GM19025 (cell line): ENCODE measurements at regions not wholly inside any gene's neighbourhood (a gene's known extent, or its start where the extent isn't known, plus 50 kb on each side); places are given as distances from the start of the nearest gene placed in this dataset.

ENCODE experiments used
- ATAC-seq: cut with Tn5 transposase; IDR thresholded peaks from one replicate; pipeline ENCODE4 v1.9.1; 2021; ENCODE audit warnings: mild to moderate bottlenecking, low read depth, moderate library complexity; ENCODE audit not compliant: unreplicated experiment

DNA sequence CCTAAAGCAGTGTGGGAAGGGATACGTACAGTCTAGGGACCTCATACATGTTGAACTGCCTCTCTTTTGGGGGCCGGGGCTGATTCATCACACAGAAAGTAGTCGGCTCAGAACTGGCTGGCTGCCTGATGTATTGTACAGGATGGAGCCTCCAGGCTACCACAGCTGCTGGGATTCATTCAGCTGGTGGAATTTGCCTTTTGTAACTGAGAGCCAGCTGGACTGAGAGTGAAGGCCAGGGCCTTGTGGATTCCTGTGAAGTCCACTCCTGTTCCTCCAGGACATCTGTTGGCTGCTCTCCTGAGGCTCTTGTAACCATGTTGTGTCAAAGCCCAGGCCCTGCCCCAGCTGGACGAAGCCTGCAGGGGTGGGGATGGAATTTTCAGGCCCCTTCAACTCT is 116.3 kb upstream of the PRICKLE1 start:
- no peak for ATAC-seq

DNA sequence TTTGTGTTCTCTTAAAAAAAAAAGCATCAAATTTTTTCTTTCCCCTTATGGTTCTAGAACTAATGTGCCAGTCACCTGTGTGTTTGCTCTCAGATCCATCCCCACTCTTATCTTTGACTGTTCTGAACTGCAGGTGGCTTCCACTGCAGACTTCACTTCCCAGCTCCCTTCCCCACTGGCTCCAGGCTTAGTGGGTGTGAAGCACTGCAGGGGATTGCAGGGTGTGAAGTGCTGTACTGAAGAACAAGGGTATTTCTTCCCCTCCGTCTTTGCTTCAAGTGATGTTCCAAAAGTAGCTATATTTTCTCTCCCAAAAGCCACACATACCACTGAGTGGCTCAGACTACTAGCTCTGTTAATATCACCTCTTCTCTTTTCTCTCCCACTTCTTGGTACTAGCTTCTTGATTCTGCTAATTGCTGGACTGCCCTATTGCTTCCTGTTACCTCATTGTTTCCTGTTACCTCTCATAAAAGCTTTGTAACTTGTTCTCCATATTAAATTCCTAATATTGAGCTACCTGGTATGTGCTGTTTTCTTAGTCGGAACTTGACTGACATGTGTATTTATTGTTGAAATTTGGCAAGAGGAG is 115.4 kb upstream of the PRICKLE1 start:
- no peak for ATAC-seq

DNA sequence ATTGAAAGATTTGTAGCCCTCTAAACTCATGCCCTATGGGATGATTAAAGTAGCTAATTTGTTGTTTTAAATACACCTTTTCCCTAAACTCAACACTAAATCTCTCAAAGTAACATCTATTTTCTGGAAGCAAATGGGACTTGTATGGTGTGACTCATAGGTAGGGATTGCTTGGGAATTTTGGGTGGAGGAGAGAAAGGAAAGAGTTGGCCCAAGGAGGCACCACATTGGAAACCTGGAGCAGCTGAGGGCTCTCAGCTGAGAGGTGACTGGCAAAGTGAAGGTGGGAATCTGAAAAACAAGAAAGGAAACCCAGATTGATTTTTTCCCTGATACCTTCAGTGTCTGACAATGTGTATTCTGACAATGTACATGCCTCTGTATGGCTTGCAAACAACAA is 114.8 kb upstream of the PRICKLE1 start:
- no peak for ATAC-seq

DNA sequence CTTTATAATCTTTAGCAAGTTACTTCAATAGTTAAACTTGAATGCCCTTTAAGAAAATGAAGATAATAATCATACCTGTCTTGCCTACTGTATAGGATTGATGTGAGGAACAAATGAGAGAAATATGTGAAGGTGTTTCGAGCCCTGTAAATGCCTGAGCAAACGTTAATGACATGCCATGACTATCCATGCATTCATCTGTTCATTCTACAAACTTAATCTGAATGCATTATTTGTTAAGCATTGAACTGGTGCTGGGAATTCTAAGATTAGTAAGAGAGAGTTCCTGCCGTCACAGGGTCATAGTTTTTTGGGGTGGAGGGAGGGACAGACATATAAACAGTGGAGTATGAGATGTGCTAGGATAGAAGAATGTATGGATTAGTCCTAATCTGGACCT is 111.5 kb upstream of the PRICKLE1 start:
- no peak for ATAC-seq

DNA sequence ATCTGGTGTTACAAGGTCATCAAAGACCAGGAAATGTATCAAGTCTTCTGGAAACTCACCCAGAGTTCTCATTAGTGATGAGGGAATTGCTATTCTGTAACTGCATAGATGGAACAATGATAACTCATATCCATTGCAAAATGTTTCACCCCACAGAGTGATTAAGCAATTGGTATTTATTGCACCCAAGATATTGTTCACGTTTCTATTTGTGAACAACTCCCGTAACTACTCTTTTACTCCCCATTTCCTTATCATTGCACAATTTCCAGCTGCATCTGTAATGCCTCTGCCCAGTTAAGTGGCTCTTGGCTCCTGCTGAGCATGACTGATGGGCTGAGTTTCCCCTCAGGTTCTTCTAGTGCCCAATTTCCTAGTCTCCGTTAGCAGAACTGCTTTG is 108.7 kb upstream of the PRICKLE1 start:
- no peak for ATAC-seq

DNA sequence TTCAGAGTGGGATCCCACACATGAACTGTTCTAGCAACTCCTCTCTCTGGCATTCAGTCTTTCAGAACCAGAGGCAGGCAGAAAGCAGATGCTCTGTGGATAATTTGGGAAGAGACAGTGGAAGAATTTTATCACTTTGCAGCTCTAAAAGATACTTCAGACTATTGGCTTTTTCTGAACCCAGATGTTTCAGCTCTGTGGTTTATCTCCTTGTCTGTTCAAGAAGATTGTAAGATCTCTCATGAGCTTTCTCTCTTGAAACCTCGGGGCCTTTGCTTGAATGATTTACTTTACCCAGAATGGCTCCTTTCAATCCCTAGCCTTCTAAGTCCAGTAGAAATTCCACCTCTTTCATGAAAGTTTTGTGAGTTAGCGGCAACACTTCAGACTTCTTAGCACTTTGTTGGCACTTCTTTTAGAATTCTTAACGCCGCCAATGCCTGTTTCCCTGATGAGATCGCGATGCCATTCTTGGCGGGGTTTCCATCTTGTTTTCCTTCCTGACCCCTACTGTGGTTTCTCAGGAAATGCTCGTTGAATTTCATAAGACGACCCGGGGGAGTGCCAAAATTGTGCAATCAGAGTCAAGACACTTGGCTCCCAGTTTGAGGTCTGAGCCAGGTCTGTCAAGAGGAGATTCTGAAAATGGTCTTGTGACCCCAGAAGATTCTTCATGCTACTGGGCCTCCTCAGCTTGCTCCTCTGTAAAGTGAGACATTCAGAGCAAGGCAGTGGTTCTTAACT is 107.0 kb upstream of the PRICKLE1 start:
- no peak for ATAC-seq

DNA sequence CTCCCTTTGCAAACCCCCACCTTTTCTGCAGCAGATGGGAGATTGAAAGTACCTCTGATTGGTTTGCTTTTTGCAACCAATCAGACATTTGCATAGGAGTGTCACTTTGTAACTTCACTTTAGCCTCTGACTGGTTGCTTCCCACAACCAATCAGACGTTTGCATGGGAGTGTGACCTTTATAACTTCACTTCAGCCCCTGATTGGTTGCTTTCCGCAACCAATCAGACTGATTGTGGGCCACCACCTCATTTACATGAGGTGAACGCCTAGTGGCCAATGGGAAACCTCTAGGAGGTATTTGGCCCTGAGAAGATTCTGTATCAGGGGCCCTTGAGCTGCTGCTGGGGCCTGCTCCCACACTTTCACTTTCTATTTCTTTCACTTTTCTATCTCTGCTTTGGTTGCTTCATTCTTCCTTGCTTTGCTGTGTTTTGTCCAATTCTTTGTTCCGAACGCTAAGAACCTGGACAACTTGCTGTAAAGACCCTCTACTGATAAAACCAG is 106.0 kb upstream of the PRICKLE1 start:
- no peak for ATAC-seq

DNA sequence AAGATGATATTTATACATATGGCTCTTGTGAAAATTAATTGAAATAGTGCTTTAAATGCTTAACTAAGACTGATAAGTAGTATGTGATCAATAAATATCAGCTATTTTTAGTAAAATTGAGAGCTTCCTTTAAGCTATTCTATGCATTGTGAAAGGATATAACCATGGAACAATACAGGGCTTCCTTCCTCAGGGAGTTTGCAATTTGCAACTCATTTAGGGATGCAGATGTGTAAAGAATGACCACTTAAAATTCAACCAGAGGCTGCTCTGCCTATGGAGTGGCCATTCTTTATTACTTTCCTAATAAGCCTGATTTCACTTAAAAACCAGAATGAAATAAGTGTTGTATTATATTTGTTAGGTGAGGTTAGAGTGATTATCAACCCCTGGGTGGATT is 103.2 kb upstream of the PRICKLE1 start:
- ATAC-seq = no peak

DNA sequence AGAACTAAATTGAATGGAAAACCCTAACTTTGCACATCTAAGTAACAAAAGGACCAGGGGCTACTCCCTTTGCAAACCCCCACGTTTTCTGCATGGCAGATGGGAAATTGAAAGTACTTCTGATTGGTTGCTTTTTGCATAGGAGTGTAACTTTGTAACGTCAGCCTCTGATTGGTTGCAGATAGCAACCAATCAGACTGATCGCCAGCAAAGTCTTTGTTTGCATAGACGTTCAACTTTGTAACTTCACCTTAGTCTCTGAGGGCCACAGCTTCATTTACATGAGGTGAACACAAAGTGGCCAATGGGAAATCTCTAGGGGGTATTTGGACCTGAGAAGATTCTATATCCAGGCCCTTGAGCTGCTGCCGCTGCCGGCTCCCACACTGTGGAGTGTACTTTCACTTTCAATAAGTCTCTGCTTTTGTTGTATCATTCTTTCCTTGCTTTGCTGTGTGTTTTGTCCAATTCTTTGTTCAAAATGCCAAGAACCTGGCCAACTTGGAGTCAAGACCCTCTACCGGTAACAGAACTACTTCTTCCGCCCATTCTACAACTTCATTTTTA is 102.5 kb upstream of the PRICKLE1 start:
- no peak for ATAC-seq

DNA sequence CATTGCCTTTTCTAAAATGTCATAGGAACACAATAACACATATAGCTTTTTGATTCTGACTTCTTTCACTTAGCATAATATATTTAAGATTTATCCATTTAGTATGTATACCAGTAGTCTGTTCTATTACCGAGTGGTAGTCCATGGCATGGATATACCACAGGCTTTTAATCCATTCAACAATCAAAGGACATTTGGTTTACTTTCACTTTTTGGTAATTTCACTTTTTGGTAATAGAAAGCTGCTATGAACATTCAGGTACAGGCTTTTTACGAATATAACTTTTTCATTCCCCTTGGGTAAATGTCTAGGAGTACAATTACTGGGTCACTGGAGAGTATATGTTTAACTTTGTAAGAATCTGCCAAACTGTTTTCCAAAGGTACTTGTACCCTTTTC is 100.7 kb upstream of the PRICKLE1 start:
- ATAC-seq = no peak

DNA sequence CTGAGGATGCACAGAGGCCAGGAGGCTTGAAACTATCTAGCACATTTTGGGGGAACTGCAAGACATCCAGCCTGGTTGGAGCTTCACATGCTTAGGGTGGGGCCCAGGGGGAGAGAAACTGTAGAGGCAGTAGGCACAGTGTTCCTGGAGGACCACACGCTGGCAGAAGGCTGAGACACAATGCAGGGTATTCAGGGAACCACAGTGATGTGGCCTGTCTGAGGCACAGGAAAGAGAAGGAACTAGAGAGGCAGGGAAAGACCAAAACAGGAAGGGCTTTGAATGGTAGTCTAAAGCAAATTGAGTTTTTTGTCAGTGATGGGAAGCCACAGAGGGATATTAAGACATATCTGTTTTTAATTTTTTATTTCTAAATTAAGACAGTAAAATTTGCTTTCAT is 100.2 kb upstream of the PRICKLE1 start:
- no peak for ATAC-seq

DNA sequence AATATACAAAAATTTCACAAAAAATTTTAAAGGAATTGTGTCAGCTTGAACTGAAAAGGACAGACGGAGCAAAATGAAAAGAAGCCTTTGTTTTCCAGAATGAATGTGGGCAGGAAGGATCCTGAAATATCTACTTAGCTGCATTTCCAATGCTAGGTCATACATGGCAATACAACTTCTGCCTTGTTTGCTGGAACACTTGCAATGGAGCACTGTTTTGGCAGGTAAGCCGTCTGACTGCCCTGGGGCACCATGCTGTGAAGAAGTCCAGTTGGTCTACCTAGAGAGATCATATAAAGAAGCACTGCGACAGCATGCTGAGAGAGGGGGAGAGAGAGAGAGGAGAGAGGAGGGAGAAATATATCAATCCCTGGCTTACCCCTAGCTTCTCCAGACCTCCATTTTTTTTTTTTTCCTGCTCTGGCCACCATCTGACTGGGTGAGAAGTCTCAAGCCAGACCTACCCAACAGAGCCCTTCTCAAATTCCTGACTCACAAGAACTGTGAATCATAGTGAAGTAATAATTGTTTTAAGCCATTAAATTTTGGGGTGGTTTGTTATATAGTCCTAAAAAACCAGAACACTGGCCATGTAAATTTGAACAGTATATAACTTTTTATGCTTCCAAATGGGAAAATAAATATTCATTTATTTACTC is 97.1 kb upstream of the PRICKLE1 start:
- ATAC-seq = no peak

DNA sequence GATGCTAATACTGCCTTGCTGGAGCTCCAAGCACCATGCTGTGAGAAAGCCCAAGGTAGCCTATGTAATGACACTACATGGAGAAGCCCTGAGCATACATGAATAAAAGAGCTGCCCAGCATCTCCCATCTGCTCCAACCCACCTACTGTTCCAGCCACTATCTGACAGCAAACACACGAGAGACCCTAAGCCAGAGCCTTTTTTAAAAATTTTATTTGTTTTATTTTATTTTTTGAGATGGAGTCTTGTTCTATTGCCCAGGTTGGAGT is 95.2 kb upstream of the PRICKLE1 start:
- no peak for ATAC-seq

DNA sequence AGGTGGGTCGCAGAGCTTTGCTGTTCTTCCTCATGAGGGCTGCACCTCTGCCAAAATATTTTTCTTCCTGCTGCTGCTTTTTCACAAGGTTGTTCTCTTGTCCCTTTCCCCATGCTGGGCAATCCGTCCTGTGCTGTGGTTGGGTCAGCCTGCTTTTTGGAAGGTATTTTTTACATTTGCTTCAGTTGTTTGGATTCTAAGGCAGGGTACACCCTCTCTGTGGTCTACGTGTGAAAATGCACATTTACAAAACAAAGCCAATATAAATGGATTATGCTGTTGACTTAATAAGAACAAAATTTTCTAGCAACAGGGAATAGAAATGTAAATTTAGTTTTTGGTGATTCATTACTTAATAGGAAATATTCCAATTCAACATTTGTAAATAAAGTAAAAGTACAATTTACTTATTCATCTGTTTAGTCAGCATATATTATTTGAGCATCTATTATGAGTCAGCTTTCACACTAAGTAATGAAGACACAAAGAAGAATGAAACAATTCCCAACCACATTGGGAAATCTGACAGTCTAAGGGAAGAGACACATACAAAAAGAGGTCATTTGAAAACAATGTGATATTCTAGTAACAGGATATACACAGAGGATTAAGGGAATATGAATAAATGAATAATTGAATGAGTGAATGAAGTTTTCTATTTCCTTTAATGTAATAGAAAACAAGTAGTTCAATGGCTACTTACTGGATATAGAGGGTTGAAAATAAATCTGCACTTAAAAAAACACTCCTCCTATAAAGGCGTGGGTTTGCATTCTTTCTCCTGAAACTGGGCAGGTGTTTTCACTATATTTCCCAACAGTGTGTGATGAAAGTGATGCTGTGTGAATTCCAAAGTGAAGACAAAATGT is 94.6 kb upstream of the PRICKLE1 start:
- no peak for ATAC-seq

DNA sequence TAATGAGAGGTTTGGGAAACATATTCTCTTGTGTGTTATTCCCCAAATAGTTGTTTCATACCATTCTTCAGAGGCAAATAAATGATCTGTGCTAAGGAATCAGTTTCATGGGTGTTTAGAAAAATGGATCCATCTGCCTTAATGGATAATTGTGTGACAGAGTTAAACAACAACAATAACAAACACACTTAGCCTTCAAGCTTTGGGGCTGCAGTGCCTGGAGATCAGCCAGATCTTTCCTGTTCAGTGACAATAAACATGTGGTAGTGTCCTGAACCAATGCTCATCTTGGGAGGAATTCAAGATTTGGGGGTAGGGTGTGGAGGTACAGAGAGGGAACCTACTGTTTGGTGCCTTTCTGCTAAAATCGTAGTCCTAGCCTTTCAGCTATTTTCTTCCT is 93.7 kb upstream of the PRICKLE1 start:
- no peak for ATAC-seq

DNA sequence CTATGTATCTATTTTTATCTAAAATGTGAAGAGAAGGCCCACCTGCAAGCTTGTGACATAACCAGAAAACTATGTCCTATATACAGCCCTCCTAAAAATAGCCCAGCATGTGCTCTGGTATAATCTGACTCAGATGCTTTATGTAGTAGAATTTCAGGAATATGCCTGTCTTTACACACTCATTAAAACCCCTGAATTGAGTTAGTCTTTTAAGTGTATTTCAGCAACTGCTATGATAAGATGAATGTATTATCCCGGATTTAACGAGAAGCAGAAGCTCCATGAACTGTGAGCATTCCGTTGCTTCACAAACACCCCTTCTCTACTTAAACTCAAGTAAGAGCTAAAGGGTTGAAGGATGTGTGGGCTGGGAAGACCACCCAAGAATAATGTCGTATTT is 89.9 kb upstream of the PRICKLE1 start:
- ATAC-seq = no peak

DNA sequence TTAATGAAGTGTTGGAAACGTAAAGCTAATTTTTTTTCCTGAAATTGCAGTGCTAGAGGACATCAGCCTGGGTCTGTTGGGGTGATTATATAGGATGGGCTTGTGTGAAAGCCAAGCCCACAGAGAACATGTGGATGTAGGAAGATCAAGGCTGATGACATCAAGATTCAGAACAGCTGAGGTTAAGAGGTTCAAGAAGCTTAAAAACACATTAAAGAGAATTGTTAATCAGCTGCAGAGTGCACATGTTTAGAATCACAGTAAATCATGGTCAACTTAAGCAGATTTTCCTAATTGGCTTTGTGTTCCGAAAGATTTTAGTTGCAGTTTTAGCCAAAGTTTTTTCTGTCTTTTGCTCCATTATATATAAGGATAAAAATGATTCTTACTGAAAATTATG is 87.9 kb upstream of the PRICKLE1 start:
- no peak for ATAC-seq

DNA sequence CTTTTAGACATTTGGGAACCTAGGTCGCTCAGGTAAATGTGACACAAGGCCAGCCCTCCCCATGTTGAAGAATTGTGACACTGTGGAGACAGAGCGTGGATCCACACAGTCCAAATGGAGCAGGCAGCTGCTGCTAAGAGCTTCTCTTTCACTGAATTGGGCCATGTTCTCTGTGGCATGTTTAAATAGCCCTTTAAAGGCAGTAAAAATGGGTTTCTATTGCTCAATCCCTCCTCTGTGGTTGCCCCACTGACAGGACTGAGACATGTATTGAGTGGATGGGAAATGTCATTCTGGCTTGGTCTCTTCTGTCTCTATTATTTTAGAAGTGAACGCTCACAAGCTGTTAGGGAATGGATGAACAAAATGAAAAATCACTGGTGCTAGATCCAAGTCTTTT is 84.0 kb upstream of the PRICKLE1 start:
- no peak for ATAC-seq

DNA sequence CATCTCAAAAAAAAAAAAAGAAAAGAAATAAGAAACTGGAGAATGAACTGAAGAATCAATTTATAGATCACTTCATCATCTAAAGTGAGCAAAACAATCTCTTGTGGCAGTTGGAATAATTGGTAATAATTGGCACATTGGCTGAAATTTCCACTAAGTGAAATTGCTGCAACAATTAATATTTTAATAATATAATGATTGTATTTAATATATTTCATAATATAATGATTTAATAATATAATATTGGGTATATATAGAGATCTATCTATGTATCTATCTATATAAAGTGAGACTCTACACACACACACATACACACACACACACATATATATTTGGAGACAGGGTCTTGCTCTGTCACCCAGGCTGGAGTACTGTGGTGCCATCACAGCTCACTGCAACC is 81.2 kb upstream of the PRICKLE1 start:
- ATAC-seq = no peak

DNA sequence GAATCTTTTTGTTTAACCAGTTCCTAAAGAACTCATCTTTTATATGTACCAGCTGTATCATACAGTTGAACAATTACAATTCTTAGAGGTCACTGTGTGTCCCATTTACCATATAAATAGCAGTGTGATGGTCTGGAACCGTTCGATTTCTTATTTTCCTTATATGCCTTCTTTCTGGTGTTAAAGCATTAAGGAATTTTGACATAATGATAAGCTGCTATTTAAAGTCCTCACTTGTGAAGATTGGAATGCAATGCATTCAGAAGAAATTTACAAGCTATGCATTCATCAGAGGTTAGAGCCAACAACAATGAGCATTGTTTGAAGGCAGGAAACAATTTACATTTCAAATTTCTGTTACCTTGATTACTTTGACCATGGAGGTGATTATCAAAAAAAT is 80.0 kb upstream of the PRICKLE1 start:
- ATAC-seq = no peak

DNA sequence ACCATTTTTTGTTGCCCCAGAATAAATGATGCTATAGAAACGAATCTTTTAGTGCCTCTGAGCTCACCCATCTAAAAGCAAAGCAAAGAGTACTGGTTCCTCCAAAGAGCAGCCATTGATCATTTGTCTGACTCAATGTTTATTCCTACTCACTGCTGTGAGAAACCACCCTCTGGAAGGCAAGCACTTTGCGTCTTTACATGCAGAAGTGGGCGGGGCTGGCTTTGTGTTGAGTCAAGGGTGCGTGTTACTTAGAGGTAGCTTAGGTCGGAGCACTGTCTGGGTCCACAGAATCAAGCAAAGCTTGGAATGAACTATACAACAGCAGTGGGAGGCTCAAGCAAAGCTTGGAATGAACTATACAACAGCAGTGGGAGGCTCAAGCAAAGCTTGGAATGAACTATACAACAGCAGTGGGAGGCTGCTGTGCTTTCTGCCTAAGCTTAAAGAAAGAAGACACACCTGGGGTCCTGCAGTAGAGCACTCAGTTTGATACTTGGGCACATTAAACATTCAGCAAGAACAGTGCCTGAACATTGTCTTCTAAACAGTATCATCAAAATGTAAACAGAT is 77.2 kb upstream of the PRICKLE1 start:
- ATAC-seq = no peak
